Suprapubic skin (tissue), 4 donors: ENCODE measurements at regions not wholly inside any gene's neighbourhood (a gene's known extent, or its start where the extent isn't known, plus 50 kb on each side); places are given as distances from the start of the nearest gene placed in this dataset.

Source experiments
- DNase-seq, 2 donors: peaks; one replicate each; pipeline ENCODE4 v3.0.0-alpha.2; 2019; ENCODE audit warnings: low spot score in 2 of 2
- H3K27ac ChIP-seq: fragments of 200-600 bp; sonication (generic); one replicate; pipeline ENCODE4 v1.5.1; 2019
- H3K27me3 ChIP-seq: fragments of 200-600 bp; sonication (generic); one replicate; pipeline ENCODE4 v1.5.1; 2019
- H3K36me3 ChIP-seq: fragments of 200-600 bp; sonication (generic); one replicate; pipeline ENCODE4 v1.5.1; 2019
- H3K4me1 ChIP-seq: fragments of 200-600 bp; sonication (generic); one replicate; pipeline ENCODE4 v1.5.1; 2019
- H3K4me3 ChIP-seq: fragments of 200-600 bp; sonication (generic); one replicate; pipeline ENCODE4 v1.5.1; 2019; ENCODE audit warnings: mild to moderate bottlenecking
- H3K9me3 ChIP-seq: fragments of 200-600 bp; sonication (generic); one replicate; pipeline ENCODE4 v1.5.1; 2019
- CTCF ChIP-seq, 2 donors: fragments of 200-600 bp in 1 of 2; fragments of 450-650 bp in 1 of 2; sonication (generic) in 1 of 2; IDR thresholded peaks; one replicate each; pipeline ENCODE4 v1.5.1; 2016 to 2019; ENCODE audit warnings: antibody characterized with exemption in 2 of 2, mild to moderate bottlenecking in 1 of 2, moderate library complexity in 1 of 2
- EP300 ChIP-seq: sonication (generic); formaldehyde crosslinking; IDR thresholded peaks from one replicate; pipeline ENCODE4 v1.6.1; 2017; ENCODE audit warnings: antibody characterized with exemption
- POLR2A ChIP-seq, 2 donors: fragments of 450-650 bp; IDR thresholded peaks; one replicate each; pipeline ENCODE4 v1.6.1; 2017; ENCODE audit warnings: antibody characterized with exemption in 2 of 2, mild to moderate bottlenecking in 2 of 2, moderate library complexity in 2 of 2
- POLR2AphosphoS5 ChIP-seq, 3 donors: sonication (generic); formaldehyde crosslinking; IDR thresholded peaks; one replicate each; pipeline ENCODE4 v1.6.1; 2017; ENCODE audit warnings: antibody characterized with exemption in 3 of 3
- WGBS: methylation state at CpG from one replicate; pipeline ENCODE4 v1.1.5; 2018; 5-methylcytosine and 5-hydroxymethylcytosine counted together

- Histone ChIP-seq H3K4me1 (no peaks in the 10 kb centered on the region), H3K27me3 (no peaks in the 10 kb centered on the region), H3K9me3 (no peaks in the 10 kb centered on the region), H3K36me3 (no peaks in the 10 kb centered on the region), H3K4me3 (no peak overlapping the region), H3K27ac (no peak overlapping the region)
- no peak for DNase-seq
- TF ChIP-seq POLR2A (IDR thresholded peaks at IDR 0.05) (no peak), CTCF (IDR thresholded peaks at IDR 0.05) (no peak), POLR2AphosphoS5 (IDR thresholded peaks at IDR 0.05) (no peak), EP300 (no peak)
- 92% methylated on average over 2 of the region's 2 CpGs for WGBS
Measured at GRCh38 chr14:85911044-85911443, 381.1 kb downstream of the FLRT2 start.

GRCh38 chr14:85909581-85909980 is 379.6 kb downstream of the FLRT2 start:
- Histone ChIP-seq H3K4me1 (no peaks in the 10 kb centered on the region), H3K9me3 (no peaks in the 10 kb centered on the region), H3K36me3 (no peaks in the 10 kb centered on the region), H3K4me3 (no peak overlapping the region), H3K27ac (no peak overlapping the region), H3K27me3 (no peaks in the 10 kb centered on the region)
- TF ChIP-seq POLR2AphosphoS5 (IDR thresholded peaks at IDR 0.05) (no peak), CTCF (IDR thresholded peaks at IDR 0.05) (no peak), EP300 (no peak), POLR2A (IDR thresholded peaks at IDR 0.05) (no peak)
- no peak for DNase-seq

- 56% methylated on average over 2 of the region's 2 CpGs for WGBS
- no peak overlapping the region for H3K27ac ChIP-seq
- H3K36me3 ChIP-seq = no peaks in the 10 kb centered on the region
- H3K27me3 ChIP-seq = no peaks in the 10 kb centered on the region
- H3K4me3 ChIP-seq = no peak overlapping the region
- no peaks in the 10 kb centered on the region for H3K9me3 ChIP-seq
- DNase-seq = no peak
- TF ChIP-seq EP300 = no peak
- H3K4me1 ChIP-seq = no peaks in the 10 kb centered on the region
Measured at GRCh38 chr14:85907536-85907935, 377.6 kb downstream of the FLRT2 start.

- H3K36me3 ChIP-seq = no peaks in the 10 kb centered on the region
- no peak for TF ChIP-seq POLR2A (IDR thresholded peaks at IDR 0.05)
- TF ChIP-seq POLR2AphosphoS5 (IDR thresholded peaks at IDR 0.05) = no peak
- TF ChIP-seq EP300 = no peak
- no peak for TF ChIP-seq CTCF (IDR thresholded peaks at IDR 0.05)
- H3K27me3 ChIP-seq = no peaks in the 10 kb centered on the region
- no peak overlapping the region for H3K4me3 ChIP-seq
- no peaks in the 10 kb centered on the region for H3K9me3 ChIP-seq
- DNase-seq = no peak
- no peak overlapping the region for H3K27ac ChIP-seq
- no peaks in the 10 kb centered on the region for H3K4me1 ChIP-seq
Measured at GRCh38 chr14:85897808-85898207, 367.9 kb downstream of the FLRT2 start.

GRCh38 chr14:85895603-85896002 is 365.7 kb downstream of the FLRT2 start:
- no peak for TF ChIP-seq CTCF (IDR thresholded peaks at IDR 0.05)
- no peak for TF ChIP-seq POLR2AphosphoS5 (IDR thresholded peaks at IDR 0.05)
- TF ChIP-seq EP300 = no peak
- no peak overlapping the region for H3K4me3 ChIP-seq
- no peak for DNase-seq
- H3K4me1 ChIP-seq = no peaks in the 10 kb centered on the region
- H3K9me3 ChIP-seq = no peaks in the 10 kb centered on the region
- 74% methylated on average over 1 of the region's 1 CpG for WGBS
- no peak overlapping the region for H3K27ac ChIP-seq
- no peaks in the 10 kb centered on the region for H3K27me3 ChIP-seq
- no peaks in the 10 kb centered on the region for H3K36me3 ChIP-seq

GRCh38 chr14:85892251-85892650 is 362.3 kb downstream of the FLRT2 start:
- Histone ChIP-seq H3K4me3 (no peak overlapping the region), H3K9me3 (no peaks in the 10 kb centered on the region), H3K4me1 (no peaks in the 10 kb centered on the region), H3K27me3 (no peaks in the 10 kb centered on the region), H3K36me3 (no peaks in the 10 kb centered on the region), H3K27ac (no peak overlapping the region)
- DNase-seq = no peak
- 85% methylated on average over 4 of the region's 4 CpGs for WGBS
- TF ChIP-seq CTCF (IDR thresholded peaks at IDR 0.05) (no peak), POLR2A (IDR thresholded peaks at IDR 0.05) (no peak), EP300 (no peak), POLR2AphosphoS5 (IDR thresholded peaks at IDR 0.05) (no peak)
